Skin of body (tissue), 1 donor: ENCODE measurements at regions not wholly inside any gene's neighbourhood (a gene's known extent, or its start where the extent isn't known, plus 50 kb on each side); places are given as distances from the start of the nearest gene placed in this dataset.
"Not testable (repeated sequence)": the region's sequence is repeated elsewhere in the genome, so short reads cannot be mapped to it uniquely, and the experiment has no call there.

ENCODE experiments used
- DNase-seq: peaks from one replicate; lab custom pipeline; 2025; lab: John Stamatoyannopoulos, UW

- DNase-seq, result not testable (repeated sequence)
Measured at GRCh38 chr16:52104993-52105392, 441.9 kb downstream of the TOX3 start.

- no peak for DNase-seq
Measured at GRCh38 chr16:52103791-52104190, 443.2 kb downstream of the TOX3 start.

GRCh38 chr16:52101246-52101645 is 445.7 kb downstream of the TOX3 start:
- no peak for DNase-seq

- DNase-seq, result no peak
Measured at GRCh38 chr16:52099382-52099781, 447.6 kb downstream of the TOX3 start.

DNA sequence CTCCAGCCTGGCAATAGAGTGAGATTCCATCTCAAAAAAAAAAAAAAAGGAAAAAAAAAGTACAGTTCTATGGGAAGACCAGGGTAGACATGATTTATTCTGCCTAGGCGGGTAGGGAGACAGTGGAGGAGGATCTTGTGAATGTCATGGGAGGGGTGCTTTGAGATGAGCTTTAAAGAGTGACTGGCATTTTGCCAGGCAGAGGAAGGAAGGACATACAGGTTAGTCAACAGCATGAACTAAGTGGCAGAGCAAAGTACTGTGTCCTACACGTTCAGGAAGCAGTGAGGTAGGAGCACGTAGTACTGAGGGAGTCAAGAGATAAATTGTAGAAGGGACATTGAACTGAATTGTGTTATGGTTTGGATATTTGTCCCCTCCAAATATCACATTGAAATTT is 451.5 kb downstream of the TOX3 start:
- DNase-seq, result no peak

DNA sequence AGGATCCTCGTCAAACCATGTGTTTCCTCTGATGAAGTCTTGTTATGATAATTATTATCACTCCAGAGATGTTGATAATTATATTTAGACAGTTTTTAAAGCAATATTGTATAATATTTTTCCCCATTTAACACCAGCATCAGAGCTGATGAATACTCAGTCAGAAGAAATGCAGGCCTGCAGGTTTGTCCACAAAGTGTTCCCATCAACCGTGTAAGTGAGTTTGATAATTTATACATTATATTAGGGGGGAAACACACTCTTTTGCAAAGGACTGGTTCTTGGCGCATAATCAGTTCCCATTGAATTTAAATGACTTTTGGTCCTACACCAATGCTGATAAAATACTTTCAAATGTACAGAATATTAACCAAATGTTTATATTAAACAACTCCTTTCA is 454.8 kb downstream of the TOX3 start:
- no peak for DNase-seq

- DNase-seq, result no peak
Measured at GRCh38 chr16:52090080-52090479, 456.9 kb downstream of the TOX3 start.

GRCh38 chr16:52089476-52089875 is 457.5 kb downstream of the TOX3 start:
- no peak for DNase-seq

DNA sequence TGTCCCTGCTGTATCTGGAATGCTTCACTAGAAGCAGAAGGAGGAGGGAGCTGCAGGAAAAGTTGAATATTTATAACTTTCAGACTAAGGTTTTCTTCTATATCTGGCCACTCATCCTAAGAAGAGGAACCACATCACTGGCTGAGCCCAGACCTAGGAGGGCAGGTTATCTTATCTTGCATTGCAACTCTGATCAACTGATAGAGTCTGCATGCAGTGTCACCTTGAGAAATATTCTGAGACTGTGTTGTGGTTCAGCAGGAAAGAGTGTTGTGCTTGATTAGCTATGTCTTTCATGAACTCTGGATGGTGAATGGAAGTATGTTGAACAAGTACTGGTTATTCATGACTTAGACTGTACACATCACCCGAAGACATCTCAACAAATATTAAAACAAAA is 460.0 kb downstream of the TOX3 start:
- DNase-seq, result no peak

GRCh38 chr16:52078716-52079655 is 468.0 kb downstream of the TOX3 start:
- DNase-seq, result no peak

GRCh38 chr16:52077607-52078006 is 469.3 kb downstream of the TOX3 start:
- DNase-seq, result no peak

- no peak for DNase-seq
Measured at GRCh38 chr16:52076801-52077201, 470.1 kb downstream of the TOX3 start.

GRCh38 chr16:52076332-52076731 is 470.6 kb downstream of the TOX3 start:
- no peak for DNase-seq

DNA sequence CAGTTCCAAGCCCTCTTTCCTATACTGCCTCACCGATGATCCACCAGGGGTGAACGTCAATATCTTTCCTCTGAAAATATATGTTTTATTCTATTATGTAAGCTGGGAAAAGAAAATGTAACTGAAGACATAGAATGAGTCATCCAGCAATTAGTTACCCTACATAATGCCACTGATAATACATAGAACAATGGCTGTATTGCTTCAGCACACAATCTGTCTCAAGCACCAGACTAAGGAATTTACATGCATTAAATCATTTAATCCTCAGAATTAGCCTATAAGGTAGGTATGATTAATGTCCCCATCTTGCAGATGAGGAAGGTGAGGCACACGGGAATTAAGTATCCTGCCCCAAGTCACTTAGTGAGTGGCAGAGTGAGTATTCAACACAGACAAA is 472.8 kb downstream of the TOX3 start:
- no peak for DNase-seq

GRCh38 chr16:52073024-52073423 is 473.9 kb downstream of the TOX3 start:
- DNase-seq, result no peak

GRCh38 chr16:52071101-52071500 is 475.8 kb downstream of the TOX3 start:
- no peak for DNase-seq

GRCh38 chr16:52070341-52071057 is 476.4 kb downstream of the TOX3 start:
- no peak for DNase-seq

DNA sequence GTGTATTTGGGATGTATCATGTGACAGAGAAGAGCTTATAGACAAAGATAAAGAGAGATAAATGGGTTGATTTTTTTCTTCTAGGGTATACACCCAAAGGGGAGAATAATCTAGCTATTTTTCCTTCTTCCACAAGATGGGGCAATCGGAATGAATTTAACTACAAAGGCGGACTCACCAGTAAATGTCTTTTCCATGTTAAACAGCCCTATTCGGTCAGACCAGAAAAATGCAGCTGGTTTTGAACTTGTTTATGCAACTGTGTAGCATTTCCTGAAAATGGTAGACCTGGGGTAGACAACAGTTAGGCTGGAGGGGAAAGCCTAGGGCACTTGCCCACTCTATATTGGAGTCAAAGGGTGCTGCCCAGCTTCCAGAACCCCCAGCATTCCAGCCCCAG is 477.1 kb downstream of the TOX3 start:
- peak; percentile 34 for DNase-seq

GRCh38 chr16:52068447-52069074 is 478.4 kb downstream of the TOX3 start:
- DNase-seq, result no peak

DNA sequence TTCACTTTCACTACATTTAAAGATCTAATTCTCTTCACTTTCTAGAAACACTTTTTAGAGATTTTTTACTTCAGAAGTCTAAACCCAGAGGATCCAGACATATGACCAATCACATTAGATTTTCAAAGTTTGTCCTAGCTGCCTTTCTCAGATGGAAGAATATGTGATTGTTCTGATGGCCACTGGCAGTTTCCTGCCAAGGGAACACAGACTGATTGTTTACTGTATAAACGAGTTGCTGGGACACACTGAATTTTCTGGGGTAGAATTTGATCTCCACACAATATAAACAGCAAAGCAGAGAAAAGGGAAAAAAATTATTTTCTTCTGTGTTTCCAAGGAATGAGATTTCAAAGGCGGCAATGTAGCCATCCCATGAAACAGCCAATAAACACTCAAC is 480.0 kb downstream of the TOX3 start:
- no peak for DNase-seq

DNA sequence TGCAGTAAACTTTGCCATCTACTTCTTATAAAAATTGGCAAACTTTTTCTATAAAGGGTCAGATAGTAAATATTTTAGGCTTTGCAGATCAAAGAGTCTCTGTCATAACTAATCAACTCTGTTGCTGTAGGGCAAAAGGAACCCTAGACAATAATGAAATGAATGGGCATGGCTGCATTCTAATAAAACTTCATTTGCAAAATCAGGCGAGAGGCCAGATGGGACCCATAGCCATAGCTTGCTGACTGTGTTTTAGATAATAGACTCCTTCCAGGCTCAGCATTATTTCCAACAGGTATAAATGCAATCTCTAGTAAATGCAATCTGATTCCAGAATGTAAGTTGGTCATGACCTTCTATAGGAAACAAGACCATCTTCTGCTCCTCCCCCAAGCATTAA is 490.7 kb downstream of the TOX3 start:
- DNase-seq, result no peak

- DNase-seq, result no peak
Measured at GRCh38 chr16:52055381-52055780, 491.6 kb downstream of the TOX3 start.
